OCI-LY3 (cell line): ENCODE measurements at regions not wholly inside any gene's neighbourhood (a gene's known extent, or its start where the extent isn't known, plus 50 kb on each side); places are given as distances from the start of the nearest gene placed in this dataset.

Experiments
- EZH2phosphoT487 ChIP-seq: fragments of 200-600 bp; shearing (Covaris generic); IDR thresholded peaks from 2 replicates; pipeline ENCODE4 v1.6.1; 2018; ENCODE audit warnings: antibody characterized with exemption, mixed run types, low read depth
- TF ChIP-seq, protein P1 (sequence below): fragments of 200-600, 300-600 bp; sonication (generic); IDR thresholded peaks from 2 replicates; pipeline ENCODE4 v1.5.1; 2014; ENCODE audit warnings: antibody characterized with exemption, low read length, low read depth

GRCh38 chr6:44576132-44576631 is 188.7 kb downstream of the CDC5L start:
- TF ChIP-seq, protein P1, sequence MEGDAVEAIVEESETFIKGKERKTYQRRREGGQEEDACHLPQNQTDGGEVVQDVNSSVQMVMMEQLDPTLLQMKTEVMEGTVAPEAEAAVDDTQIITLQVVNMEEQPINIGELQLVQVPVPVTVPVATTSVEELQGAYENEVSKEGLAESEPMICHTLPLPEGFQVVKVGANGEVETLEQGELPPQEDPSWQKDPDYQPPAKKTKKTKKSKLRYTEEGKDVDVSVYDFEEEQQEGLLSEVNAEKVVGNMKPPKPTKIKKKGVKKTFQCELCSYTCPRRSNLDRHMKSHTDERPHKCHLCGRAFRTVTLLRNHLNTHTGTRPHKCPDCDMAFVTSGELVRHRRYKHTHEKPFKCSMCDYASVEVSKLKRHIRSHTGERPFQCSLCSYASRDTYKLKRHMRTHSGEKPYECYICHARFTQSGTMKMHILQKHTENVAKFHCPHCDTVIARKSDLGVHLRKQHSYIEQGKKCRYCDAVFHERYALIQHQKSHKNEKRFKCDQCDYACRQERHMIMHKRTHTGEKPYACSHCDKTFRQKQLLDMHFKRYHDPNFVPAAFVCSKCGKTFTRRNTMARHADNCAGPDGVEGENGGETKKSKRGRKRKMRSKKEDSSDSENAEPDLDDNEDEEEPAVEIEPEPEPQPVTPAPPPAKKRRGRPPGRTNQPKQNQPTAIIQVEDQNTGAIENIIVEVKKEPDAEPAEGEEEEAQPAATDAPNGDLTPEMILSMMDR, result no peak
- no peak for TF ChIP-seq EZH2phosphoT487
